GOT3 (cell line): ENCODE measurements at regions not wholly inside any gene's neighbourhood (a gene's known extent, or its start where the extent isn't known, plus 50 kb on each side); places are given as distances from the start of the nearest gene placed in this dataset.
"Not testable (repeated sequence)": the region's sequence is repeated elsewhere in the genome, so short reads cannot be mapped to it uniquely, and the experiment has no call there.

Experiments
- DNase-seq: peaks from one replicate; lab custom pipeline; 2025; ENCODE audit warnings: mixed read lengths; lab: John Stamatoyannopoulos, UW

- DNase-seq, result no peak
Measured at GRCh38 chr3:154678041-154678654, 248.2 kb upstream of the GPR149 start.

- DNase-seq, result no peak
Measured at GRCh38 chr3:154668835-154669234, 238.8 kb upstream of the GPR149 start.

GRCh38 chr3:154668187-154668586 is 238.2 kb upstream of the GPR149 start:
- no peak for DNase-seq

- no peak for DNase-seq
Measured at GRCh38 chr3:154666542-154666941, 236.6 kb upstream of the GPR149 start.

GRCh38 chr3:154664714-154665113 is 234.7 kb upstream of the GPR149 start:
- no peak for DNase-seq

GRCh38 chr3:154662851-154663250 is 232.9 kb upstream of the GPR149 start:
- no peak for DNase-seq

- DNase-seq, result no peak
Measured at GRCh38 chr3:154660811-154661210, 230.8 kb upstream of the GPR149 start.

GRCh38 chr3:154658000-154658399 is 228.0 kb upstream of the GPR149 start:
- DNase-seq, result no peak

- DNase-seq, result no peak
Measured at GRCh38 chr3:154657218-154657617, 227.2 kb upstream of the GPR149 start.

- DNase-seq, result no peak
Measured at GRCh38 chr3:154656486-154656885, 226.5 kb upstream of the GPR149 start.

- no peak for DNase-seq
Measured at GRCh38 chr3:154642145-154642544, 212.2 kb upstream of the GPR149 start.

GRCh38 chr3:154625756-154626155 is 195.8 kb upstream of the GPR149 start:
- no peak for DNase-seq

- not testable (repeated sequence) for DNase-seq
Measured at GRCh38 chr3:154619621-154620020, 189.6 kb upstream of the GPR149 start.

- no peak for DNase-seq
Measured at GRCh38 chr3:154616298-154616697, 186.3 kb upstream of the GPR149 start.

- DNase-seq, result no peak
Measured at GRCh38 chr3:154615471-154615870, 185.5 kb upstream of the GPR149 start.

- DNase-seq, result no peak
Measured at GRCh38 chr3:154614601-154615000, 184.6 kb upstream of the GPR149 start.

- no peak for DNase-seq
Measured at GRCh38 chr3:154614078-154614477, 184.1 kb upstream of the GPR149 start.

GRCh38 chr3:154602241-154602640 is 172.3 kb upstream of the GPR149 start:
- no peak for DNase-seq

- DNase-seq, result no peak
Measured at GRCh38 chr3:154598166-154598565, 168.2 kb upstream of the GPR149 start.

GRCh38 chr3:154590675-154591384 is 160.8 kb upstream of the GPR149 start:
- DNase-seq, result no peak

- no peak for DNase-seq
Measured at GRCh38 chr3:154588831-154589230, 158.8 kb upstream of the GPR149 start.

- no peak for DNase-seq
Measured at GRCh38 chr3:154584974-154585373, 155.0 kb upstream of the GPR149 start.

GRCh38 chr3:154584041-154584440 is 154.1 kb upstream of the GPR149 start:
- no peak for DNase-seq

- DNase-seq, result no peak
Measured at GRCh38 chr3:154583086-154583634, 153.2 kb upstream of the GPR149 start.
